HEK293 (cell line): ENCODE measurements at regions not wholly inside any gene's neighbourhood (a gene's known extent, or its start where the extent isn't known, plus 50 kb on each side); places are given as distances from the start of the nearest gene placed in this dataset.

Source experiments
- CTCF ChIA-PET: fragments of 350-600 bp; formaldehyde crosslinking; extraction: SDS; loops from one replicate; lab custom pipeline; 2021; ENCODE audit warnings: antibody characterized with exemption; lab: Yijun Ruan, JAX
- POLR2A ChIA-PET: fragments of 300-600 bp; formaldehyde crosslinking; extraction: SDS; loops from one replicate; lab custom pipeline; 2020; ENCODE audit warnings: antibody characterized with exemption, inconsistent platforms; lab: Yijun Ruan, JAX
- H3K27ac ChIP-seq: fragments of 200-500 bp; sonication (Bioruptor generic); 2 replicates; pipeline ENCODE4 v1.5.1; 2014; ENCODE audit warnings: low read depth, low read length, control low read depth, inconsistent platforms; ENCODE audit errors: extremely low read depth
- H3K36me3 ChIP-seq, 2 experiments: fragments of 200-500 bp in 1 of 2; sonication (Bioruptor generic) in 1 of 2; 1 replicate in 1 of 2; 2 replicates in 1 of 2; pipeline ENCODE4 v1.5.1; 2014 to 2017; ENCODE audit warnings: inconsistent platforms in 2 of 2, low read length in 2 of 2; ENCODE audit not compliant: control insufficient read depth in 2 of 2, insufficient read depth in 1 of 2
- H3K4me1 ChIP-seq: fragments of 200-500 bp; sonication (Bioruptor generic); 2 replicates; pipeline ENCODE4 v1.5.1; 2014; ENCODE audit warnings: mild to moderate bottlenecking, low read length, inconsistent platforms; ENCODE audit not compliant: control insufficient read depth, insufficient read depth
- H3K4me3 ChIP-seq: 2 replicates; pipeline ENCODE4 v1.5.1; 2011; ENCODE audit warnings: low read depth, mild to moderate bottlenecking, control low read depth, low read length, moderate library complexity
- H3K9me3 ChIP-seq: fragments of 200-500 bp; sonication (Bioruptor generic); 2 replicates; pipeline ENCODE4 v1.5.1; 2014; ENCODE audit warnings: low read depth, low read length, inconsistent platforms; ENCODE audit not compliant: control insufficient read depth, insufficient read depth
- BCL11A ChIP-seq: fragments of 450-650 bp; formaldehyde crosslinking; IDR thresholded peaks from 2 replicates; pipeline ENCODE4 v1.5.1; 2016; ENCODE audit warnings: low read depth, missing biosample characterization, missing genetic modification characterization
- HOXC10 ChIP-seq: sonication (generic); formaldehyde crosslinking; IDR thresholded peaks from 2 replicates; pipeline ENCODE4 v1.8.1; 2023; ENCODE audit warnings: mild to moderate bottlenecking, missing genetic modification reagents
- SCRT1 ChIP-seq: fragments of 450-650 bp; formaldehyde crosslinking; IDR thresholded peaks from 2 replicates; pipeline ENCODE4 v1.5.1; 2016; ENCODE audit warnings: missing biosample characterization, missing genetic modification characterization, borderline replicate concordance
- SCRT2 ChIP-seq: fragments of 450-650 bp; formaldehyde crosslinking; IDR thresholded peaks from 2 replicates; pipeline ENCODE4 v1.5.1; 2016; ENCODE audit warnings: missing biosample characterization, missing genetic modification characterization
- ZBTB44 ChIP-seq: fragments of 450-650 bp; IDR thresholded peaks from 2 replicates; pipeline ENCODE4 v1.5.1; 2018; ENCODE audit warnings: missing biosample characterization, mild to moderate bottlenecking, missing genetic modification characterization
- ZIC2 ChIP-seq: fragments of 450-650 bp; formaldehyde crosslinking; IDR thresholded peaks from 2 replicates; pipeline ENCODE4 v1.5.1; 2016; ENCODE audit warnings: missing biosample characterization, missing genetic modification characterization
- ZNF202 ChIP-seq: fragments of 450-650 bp; formaldehyde crosslinking; IDR thresholded peaks from 2 replicates; pipeline ENCODE4 v1.5.1; 2016; ENCODE audit warnings: missing biosample characterization, missing genetic modification characterization, borderline replicate concordance
- ZNF239 ChIP-seq: fragments of 450-650 bp; formaldehyde crosslinking; IDR thresholded peaks from 2 replicates; pipeline ENCODE4 v1.5.1; 2016; ENCODE audit warnings: missing biosample characterization, missing genetic modification characterization
- ZNF274 ChIP-seq, 2 experiments: fragments of 200-500 bp in 1 of 2; fragments of 450-650 bp in 1 of 2; sonication (Bioruptor generic) in 1 of 2; formaldehyde crosslinking in 1 of 2; IDR thresholded peaks; 2 replicates each; pipeline versions ENCODE4 v1.5.1 to v1.6.1; 2014 to 2016; ENCODE audit warnings: borderline replicate concordance in 1 of 2, inconsistent platforms in 1 of 2, low read length in 1 of 2, missing biosample characterization in 1 of 2, missing genetic modification characterization in 1 of 2
- ZNF324 ChIP-seq: fragments of 450-650 bp; formaldehyde crosslinking; IDR thresholded peaks from 2 replicates; pipeline ENCODE4 v1.5.1; 2016; ENCODE audit warnings: missing biosample characterization, missing genetic modification characterization
- ZNF514 ChIP-seq: fragments of 450-650 bp; formaldehyde crosslinking; IDR thresholded peaks from 2 replicates; pipeline ENCODE4 v1.5.1; 2016; ENCODE audit warnings: missing biosample characterization, missing genetic modification characterization
- ZNF571 ChIP-seq: fragments of 450-650 bp; formaldehyde crosslinking; IDR thresholded peaks from 2 replicates; pipeline ENCODE4 v1.5.0; 2017; ENCODE audit warnings: missing biosample characterization, missing genetic modification characterization
- ZNF692 ChIP-seq: fragments of 450-650 bp; formaldehyde crosslinking; IDR thresholded peaks from 2 replicates; pipeline ENCODE4 v1.5.1; 2016; ENCODE audit warnings: missing biosample characterization, missing genetic modification characterization
- ZNF791 ChIP-seq: fragments of 450-650 bp; formaldehyde crosslinking; IDR thresholded peaks from 2 replicates; pipeline ENCODE4 v1.5.1; 2016; ENCODE audit warnings: missing biosample characterization, missing genetic modification characterization

DNA sequence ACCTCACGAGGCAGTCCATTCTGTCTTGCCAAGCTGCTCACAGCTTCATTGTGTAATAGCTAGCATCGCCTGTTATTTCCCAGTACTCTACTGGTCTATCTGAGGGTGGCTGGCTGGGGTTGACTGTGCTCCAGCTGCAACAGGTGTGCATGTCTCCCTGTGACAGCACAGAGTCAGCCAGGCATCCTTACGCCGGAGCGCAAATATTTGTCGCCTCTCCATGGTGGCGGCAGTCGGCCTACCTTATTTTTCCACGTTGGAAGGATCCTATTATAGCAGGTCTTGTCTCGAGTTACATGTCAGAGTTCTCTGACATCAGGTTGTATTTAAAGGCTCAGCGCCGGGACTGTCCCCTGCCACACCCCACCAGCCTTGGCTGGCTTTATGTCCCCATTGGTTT lies 307.1 kb downstream of the TLE3 start:
- H3K4me3 ChIP-seq = no peak overlapping the region
- ChIA-PET POLR2A (no interaction called here), CTCF (no interaction called here)
- H3K9me3 ChIP-seq = no peaks in the 10 kb centered on the region
- no peaks in the 10 kb centered on the region for H3K36me3 ChIP-seq
- H3K27ac ChIP-seq = no peak overlapping the region
- TF ChIP-seq SCRT2 (tag by site-specific recombination) = peak; percentile 84
- TF ChIP-seq SCRT1 (tag by site-specific recombination) = peak; percentile 39; the same call in 1 of the 2 replicates
- TF ChIP-seq ZNF274 (IDR thresholded peaks at IDR 0.05; ENCODE audit: low read length) = no peak
- TF ChIP-seq ZNF274 (tag by site-specific recombination; IDR thresholded peaks at IDR 0.05; ENCODE audit: borderline replicate concordance) = no peak
- H3K4me1 ChIP-seq = no peaks in the 10 kb centered on the region

DNA sequence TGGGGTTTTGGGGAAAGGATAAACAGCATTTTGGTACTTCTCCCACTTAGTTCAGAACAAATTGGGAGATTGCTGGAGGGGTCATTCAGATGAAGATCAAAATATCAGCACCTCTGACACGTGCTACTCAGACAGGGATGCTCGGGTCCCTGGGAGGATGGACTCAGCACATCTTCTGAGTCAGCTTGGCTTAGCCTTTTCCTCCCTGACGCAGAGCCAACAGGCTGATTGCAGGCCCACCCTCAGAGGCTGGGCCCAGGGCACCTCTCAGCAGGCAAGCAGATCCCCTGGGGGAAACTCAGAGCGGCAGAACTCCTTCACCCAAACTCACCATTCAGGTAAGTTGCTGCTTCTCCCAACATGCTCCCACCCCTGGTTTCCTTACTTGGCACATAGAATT lies 304.9 kb downstream of the TLE3 start:
- Histone ChIP-seq H3K27ac (no peak overlapping the region), H3K4me1 (no peaks in the 10 kb centered on the region)
- TF ChIP-seq ZIC2 (tag by site-specific recombination) = 0 out of 2 replicates have a peak, but pooled peaks have one; percentile 17
- no peak for TF ChIP-seq ZNF324
- TF ChIP-seq, all 188 proteins: peak for 1
- H3K36me3 ChIP-seq = no peaks in the 10 kb centered on the region
- no peaks in the 10 kb centered on the region for H3K9me3 ChIP-seq
- ChIA-PET POLR2A (no interaction called here), CTCF (interaction anchor here (0.8 kb wide), 1 partner anchor 327 kb away, joined by 3 read pairs; no protein-coding TSS in a partner anchor)
- no peak overlapping the region for H3K4me3 ChIP-seq

- Histone ChIP-seq H3K27ac (no peak overlapping the region), H3K4me1 (no peaks in the 10 kb centered on the region), H3K36me3 (no peaks in the 10 kb centered on the region), H3K9me3 (no peaks in the 10 kb centered on the region), H3K4me3 (no peak overlapping the region)
- TF ChIP-seq ZNF692 (tag by site-specific recombination) = no peak
- no peak for TF ChIP-seq ZNF514 (tag by site-specific recombination)
- TF ChIP-seq ZNF239 = no peak
- no peak for TF ChIP-seq ZNF571 (tag by site-specific recombination)
- TF ChIP-seq HOXC10 (CRISPR knock-in tag) = no peak
- no peak for TF ChIP-seq ZNF791 (tag by site-specific recombination)
- CTCF ChIA-PET = interaction anchor here (0.8 kb wide), 1 partner anchor 327 kb away, joined by 3 read pairs; no protein-coding TSS in a partner anchor
- POLR2A ChIA-PET = no interaction called here
Observed at GRCh38 chr15:69793431-69793780, 304.3 kb downstream of the TLE3 start.

DNA sequence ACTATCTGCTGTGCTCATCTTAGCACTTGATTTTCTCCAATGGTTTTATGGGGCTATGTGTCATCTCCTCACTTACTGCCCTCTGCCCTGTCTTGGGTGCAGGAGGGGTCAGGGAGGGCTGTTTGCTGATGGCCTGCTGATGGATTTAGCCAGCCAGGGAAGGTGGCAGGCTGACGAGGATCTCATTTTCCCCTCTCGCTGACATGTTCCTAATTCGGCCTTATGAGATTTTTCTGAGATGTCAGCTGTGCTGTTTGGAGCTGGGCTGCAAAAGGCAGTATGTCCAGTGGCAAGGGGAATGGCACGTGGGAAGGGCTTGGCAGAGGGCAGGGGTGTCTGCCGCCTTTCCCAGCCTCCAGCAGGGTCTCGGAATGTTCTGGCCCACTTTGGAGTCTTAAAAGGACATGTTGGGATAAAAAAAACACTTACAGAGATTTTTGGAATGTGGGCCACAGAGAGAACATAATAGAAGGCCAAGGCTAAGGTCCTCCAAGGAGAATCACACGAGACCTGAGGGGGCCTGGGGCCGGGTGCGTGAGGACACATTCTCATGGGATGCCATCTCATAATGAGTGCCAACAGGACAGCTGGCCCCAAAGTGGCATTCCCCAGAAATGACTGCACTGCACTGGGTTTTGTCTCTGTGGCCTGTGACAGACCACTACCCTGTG lies 303.8 kb downstream of the TLE3 start:
- H3K9me3 ChIP-seq = no peaks in the 10 kb centered on the region
- H3K4me1 ChIP-seq = no peaks in the 10 kb centered on the region
- H3K36me3 ChIP-seq = no peaks in the 10 kb centered on the region
- ChIA-PET CTCF (no interaction called here), POLR2A (no interaction called here)
- H3K4me3 ChIP-seq = no peak overlapping the region
- H3K27ac ChIP-seq = no peak overlapping the region
- TF ChIP-seq BCL11A (tag by site-specific recombination) (no peak), ZNF202 (no peak), ZBTB44 (tag by site-specific recombination) (no peak)
- TF ChIP-seq, all 188 proteins: peak for 0
